ENCODE measurements at regions not wholly inside any gene's neighbourhood (a gene's known extent, or its start where the extent isn't known, plus 50 kb on each side); places are given as distances from the start of the nearest gene placed in this dataset.

DNA sequence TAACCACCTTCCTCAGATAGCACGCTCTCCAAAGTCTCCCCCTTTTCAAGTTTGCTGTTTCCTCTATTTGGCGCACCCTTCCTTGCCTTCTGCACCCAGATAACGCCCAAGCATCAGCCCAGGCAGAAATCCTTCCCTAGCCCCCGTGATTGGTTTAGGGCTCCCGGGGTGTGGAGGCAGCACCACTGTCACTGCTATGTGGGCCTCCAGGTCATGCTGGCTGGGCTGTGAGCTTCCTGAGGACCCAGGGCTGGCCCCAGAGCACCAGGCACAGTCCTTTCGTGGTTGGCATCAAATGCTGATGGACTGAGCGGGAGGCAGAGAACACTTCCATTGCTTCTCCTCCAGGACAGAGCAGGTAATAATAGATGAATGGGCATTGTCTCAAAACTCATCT, 311.4 kb downstream of the BCL11B start:
- H3K4me3 ChIP-seq, result no peak overlapping the region
- no peak for ATAC-seq (ENCODE audit: insufficient number of reproducible peaks, low FRiP score, low read depth)
- H3K4me1 ChIP-seq (ENCODE audit: control insufficient read depth in 1 of 2, low read depth in 2 of 2), result peaks cover 0 to 8% of the 10 kb centered on the region in 2 donors
- TF ChIP-seq, protein P1, sequence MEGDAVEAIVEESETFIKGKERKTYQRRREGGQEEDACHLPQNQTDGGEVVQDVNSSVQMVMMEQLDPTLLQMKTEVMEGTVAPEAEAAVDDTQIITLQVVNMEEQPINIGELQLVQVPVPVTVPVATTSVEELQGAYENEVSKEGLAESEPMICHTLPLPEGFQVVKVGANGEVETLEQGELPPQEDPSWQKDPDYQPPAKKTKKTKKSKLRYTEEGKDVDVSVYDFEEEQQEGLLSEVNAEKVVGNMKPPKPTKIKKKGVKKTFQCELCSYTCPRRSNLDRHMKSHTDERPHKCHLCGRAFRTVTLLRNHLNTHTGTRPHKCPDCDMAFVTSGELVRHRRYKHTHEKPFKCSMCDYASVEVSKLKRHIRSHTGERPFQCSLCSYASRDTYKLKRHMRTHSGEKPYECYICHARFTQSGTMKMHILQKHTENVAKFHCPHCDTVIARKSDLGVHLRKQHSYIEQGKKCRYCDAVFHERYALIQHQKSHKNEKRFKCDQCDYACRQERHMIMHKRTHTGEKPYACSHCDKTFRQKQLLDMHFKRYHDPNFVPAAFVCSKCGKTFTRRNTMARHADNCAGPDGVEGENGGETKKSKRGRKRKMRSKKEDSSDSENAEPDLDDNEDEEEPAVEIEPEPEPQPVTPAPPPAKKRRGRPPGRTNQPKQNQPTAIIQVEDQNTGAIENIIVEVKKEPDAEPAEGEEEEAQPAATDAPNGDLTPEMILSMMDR (IDR thresholded peaks at IDR 0.05), result no peak
- H3K27ac ChIP-seq, result no peak overlapping the region
- no peaks in the 10 kb centered on the region for H3K36me3 ChIP-seq
- H3K9me3 ChIP-seq, result no peaks in the 10 kb centered on the region
- no peak for DNase-seq (ENCODE audit: low spot score)
- no peaks in the 10 kb centered on the region for H3K27me3 ChIP-seq (replicated peaks; ENCODE audit: insufficient read depth)

DNA sequence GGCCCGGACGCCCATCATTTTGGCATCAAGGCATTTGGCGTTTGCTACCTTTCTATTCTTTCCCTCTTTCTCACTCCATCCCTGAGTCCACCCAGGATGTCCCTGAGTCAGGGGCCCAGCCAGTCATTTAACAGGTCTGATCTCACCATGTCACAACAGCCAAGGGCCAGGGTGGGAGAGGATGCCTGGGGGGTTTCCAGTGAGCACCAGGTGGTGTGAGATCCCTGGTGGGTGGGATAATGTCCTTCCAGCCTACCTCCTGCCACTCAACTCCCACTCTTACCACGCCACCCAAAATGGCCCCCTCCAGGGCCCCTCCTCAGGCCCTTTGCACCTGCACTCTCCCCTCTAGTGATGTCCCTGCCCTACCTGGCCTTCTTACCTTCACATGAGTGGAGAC, 310.8 kb downstream of the BCL11B start:
- peaks cover 0 to 8% of the 10 kb centered on the region in 2 donors for H3K4me1 ChIP-seq (ENCODE audit: control insufficient read depth in 1 of 2, low read depth in 2 of 2)

DNA sequence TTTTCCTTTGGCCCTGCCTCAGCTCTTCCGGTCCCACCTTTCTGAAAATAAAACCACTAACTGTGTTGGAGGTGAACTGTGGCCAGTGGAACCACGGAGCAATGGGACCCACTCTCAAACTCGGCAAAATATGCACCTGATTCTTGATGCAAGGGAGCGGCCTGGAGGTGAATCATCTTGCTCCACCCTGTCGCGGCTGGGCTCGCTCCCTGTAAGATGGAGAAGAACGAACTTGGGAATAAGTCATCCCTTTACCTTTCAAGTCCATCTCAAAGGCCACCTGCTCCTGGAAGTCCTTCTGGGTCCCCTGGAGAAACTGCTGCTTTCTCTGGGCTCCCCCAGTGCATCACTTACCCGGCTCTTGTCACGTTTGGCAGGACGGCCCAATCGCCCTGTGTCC, 309.9 kb downstream of the BCL11B start:
- ATAC-seq (ENCODE audit: insufficient number of reproducible peaks, low FRiP score, low read depth) (no peak), DNase-seq (ENCODE audit: low spot score) (no peak)
- Histone ChIP-seq H3K27ac (no peak overlapping the region), H3K9me3 (no peaks in the 10 kb centered on the region), H3K36me3 (no peaks in the 10 kb centered on the region), H3K27me3 (replicated peaks; ENCODE audit: insufficient read depth) (no peaks in the 10 kb centered on the region), H3K4me1 (ENCODE audit: control insufficient read depth in 1 of 2, low read depth in 2 of 2) (peaks cover 0 to 7% of the 10 kb centered on the region in 2 donors), H3K4me3 (no peak overlapping the region)
- TF ChIP-seq, protein P1 (IDR thresholded peaks at IDR 0.05), result no peak

More for the DNA sequence above, 310.8 kb downstream of the BCL11B start:
- DNase-seq (ENCODE audit: low spot score), result no peak
- no peak overlapping the region for H3K4me3 ChIP-seq
- no peak for ATAC-seq (ENCODE audit: insufficient number of reproducible peaks, low FRiP score, low read depth)
- H3K9me3 ChIP-seq, result no peaks in the 10 kb centered on the region
- TF ChIP-seq, protein P1 (IDR thresholded peaks at IDR 0.05), result no peak
- H3K36me3 ChIP-seq, result no peaks in the 10 kb centered on the region
- no peak overlapping the region for H3K27ac ChIP-seq
- H3K27me3 ChIP-seq (replicated peaks; ENCODE audit: insufficient read depth), result no peaks in the 10 kb centered on the region

DNA sequence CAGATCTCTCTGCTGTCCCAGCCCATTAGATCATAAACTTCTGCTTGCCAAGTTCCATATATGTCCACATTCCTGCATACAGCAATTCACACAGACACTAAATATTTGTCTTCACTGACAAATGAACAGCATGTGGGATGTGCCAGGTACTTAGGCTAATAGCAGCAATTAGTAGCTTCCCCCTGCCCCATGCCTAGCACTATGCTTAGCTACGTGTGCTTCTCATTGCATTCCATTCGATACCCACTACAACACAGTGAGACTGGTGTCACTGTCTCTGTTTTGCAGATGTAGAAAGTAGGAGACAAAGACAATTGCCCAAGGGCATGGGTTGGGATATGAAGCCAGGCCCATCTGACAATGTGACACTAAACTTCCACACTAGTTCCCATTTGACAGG, 308.4 kb downstream of the BCL11B start:
- TF ChIP-seq, protein P1 (IDR thresholded peaks at IDR 0.05), result no peak
- no peak for DNase-seq (ENCODE audit: low spot score)
- no peaks in the 10 kb centered on the region for H3K27me3 ChIP-seq (replicated peaks; ENCODE audit: insufficient read depth)
- H3K4me3 ChIP-seq, result no peak overlapping the region
- ATAC-seq (ENCODE audit: insufficient number of reproducible peaks, low FRiP score, low read depth), result no peak
- H3K4me1 ChIP-seq (ENCODE audit: control insufficient read depth in 1 of 2, low read depth in 2 of 2), result no peaks in the 10 kb centered on the region
- H3K9me3 ChIP-seq, result no peaks in the 10 kb centered on the region
- no peaks in the 10 kb centered on the region for H3K36me3 ChIP-seq
- no peak overlapping the region for H3K27ac ChIP-seq

- H3K4me1 ChIP-seq (ENCODE audit: control insufficient read depth in 1 of 2, low read depth in 2 of 2), result no peaks in the 10 kb centered on the region
- no peaks in the 10 kb centered on the region for H3K9me3 ChIP-seq
- no peak overlapping the region for H3K4me3 ChIP-seq
- H3K27ac ChIP-seq, result no peak overlapping the region
- DNase-seq (ENCODE audit: low spot score), result no peak
- H3K27me3 ChIP-seq (replicated peaks; ENCODE audit: insufficient read depth), result no peaks in the 10 kb centered on the region
- H3K36me3 ChIP-seq, result no peaks in the 10 kb centered on the region
- TF ChIP-seq, protein P1 (IDR thresholded peaks at IDR 0.05), result no peak
- ATAC-seq (ENCODE audit: insufficient number of reproducible peaks, low FRiP score, low read depth), result no peak
These were observed 307.8 kb downstream of the BCL11B start for GRCh38 chr14:98964171-98964570.
